Left hindlimb (tissue), 1 donor: ENCODE measurements at regions not wholly inside any gene's neighbourhood (a gene's known extent, or its start where the extent isn't known, plus 50 kb on each side); places are given as distances from the start of the nearest gene placed in this dataset.
"Not testable (repeated sequence)": the region's sequence is repeated elsewhere in the genome, so short reads cannot be mapped to it uniquely, and the experiment has no call there.

Experiments
- DNase-seq: peaks from one replicate; pipeline ENCODE4 v3.0.0-alpha.2; 2018

GRCh38 chr1:239106689-239107088, 279.7 kb upstream of the CHRM3 start:
- not testable (repeated sequence) for DNase-seq

- DNase-seq = no peak
These were observed 287.8 kb upstream of the CHRM3 start for GRCh38 chr1:239098400-239099037.

DNA sequence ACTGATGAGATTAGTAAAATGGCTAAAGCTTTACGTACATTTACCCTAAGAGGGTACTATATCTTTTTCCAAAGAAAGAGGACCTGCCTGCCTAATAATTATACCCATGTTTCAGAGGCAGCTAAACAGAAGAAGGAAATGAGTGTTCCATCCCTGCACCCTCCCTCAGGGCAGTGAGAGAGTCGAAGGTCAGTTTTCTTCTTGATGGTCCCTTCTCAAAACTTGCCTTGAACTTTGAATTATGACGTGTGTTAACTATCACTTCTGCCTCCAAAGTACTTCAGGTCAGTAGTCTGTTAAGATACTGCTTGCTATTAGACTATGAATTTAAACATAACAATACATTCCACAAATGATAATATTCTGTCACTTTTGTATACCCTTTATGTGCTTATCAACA, 294.8 kb upstream of the CHRM3 start:
- DNase-seq = no peak

GRCh38 chr1:239084459-239085080, 301.8 kb upstream of the CHRM3 start:
- DNase-seq = no peak

- not testable (repeated sequence) for DNase-seq
These were observed 304.4 kb upstream of the CHRM3 start for GRCh38 chr1:239081947-239082346.

- no peak for DNase-seq
These were observed 318.9 kb upstream of the CHRM3 start for GRCh38 chr1:239067480-239067879.

- no peak for DNase-seq
These were observed 319.3 kb upstream of the CHRM3 start for GRCh38 chr1:239067058-239067457.

GRCh38 chr1:239061770-239062169, 324.6 kb upstream of the CHRM3 start:
- DNase-seq = no peak

DNA sequence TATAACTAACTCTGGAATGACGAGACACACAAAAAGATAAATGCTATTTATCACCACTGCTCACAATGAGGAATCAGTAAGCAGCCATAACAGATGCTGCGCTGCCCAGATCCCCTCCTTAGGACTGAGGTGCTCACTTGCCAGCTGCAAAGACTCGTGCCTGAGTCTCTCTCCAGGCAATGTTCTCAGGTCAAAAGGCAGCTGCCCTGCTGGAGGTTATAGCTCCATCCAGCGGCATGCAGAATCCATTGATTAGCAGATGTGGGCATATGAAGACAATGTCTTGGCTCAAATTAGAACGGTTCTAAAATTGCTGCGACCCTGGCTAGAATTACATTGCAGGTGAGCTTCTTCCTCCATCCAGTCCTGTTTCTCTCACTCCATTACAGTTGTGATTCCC, 328.2 kb upstream of the CHRM3 start:
- no peak for DNase-seq

- DNase-seq = no peak
These were observed 329.4 kb upstream of the CHRM3 start for GRCh38 chr1:239056940-239057339.

DNA sequence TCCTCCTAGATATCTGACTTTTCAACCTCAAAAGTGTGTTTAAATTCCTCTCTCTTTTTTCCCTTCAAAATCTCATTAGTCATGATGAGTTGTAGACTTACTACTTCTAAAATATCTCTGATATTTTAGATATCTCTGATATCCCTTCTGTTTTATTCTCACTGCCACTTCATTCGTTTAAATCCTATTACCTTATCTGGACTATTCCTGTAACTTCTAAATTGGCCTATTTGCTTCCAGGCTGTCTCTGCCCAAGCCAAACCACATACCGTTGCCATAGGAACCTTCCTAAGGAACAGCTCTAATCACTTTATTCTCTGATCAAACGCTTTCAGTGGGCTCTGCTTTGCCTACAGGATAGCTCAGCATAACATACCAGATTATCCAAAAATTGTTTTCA, 333.1 kb upstream of the CHRM3 start:
- DNase-seq = no peak

DNA sequence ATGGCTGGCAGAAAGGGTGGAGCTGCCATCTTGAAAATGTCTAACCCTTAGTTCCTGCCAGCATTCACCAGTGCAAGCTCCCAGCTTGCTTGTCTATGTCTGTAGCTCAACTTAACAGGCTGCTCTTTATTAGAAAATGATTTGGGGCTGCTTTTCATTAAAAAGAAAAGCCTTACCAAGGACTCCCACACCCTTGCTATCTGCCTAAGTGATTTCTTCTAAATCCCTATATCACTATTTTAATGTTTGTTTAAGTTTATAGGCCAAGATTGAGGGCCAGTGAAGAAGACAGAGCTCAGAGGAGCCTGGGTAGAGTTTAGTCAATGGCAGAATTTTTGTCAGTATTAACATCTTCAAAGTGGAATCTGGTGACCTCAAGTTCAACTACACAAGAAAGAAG, 336.8 kb upstream of the CHRM3 start:
- no peak for DNase-seq

DNA sequence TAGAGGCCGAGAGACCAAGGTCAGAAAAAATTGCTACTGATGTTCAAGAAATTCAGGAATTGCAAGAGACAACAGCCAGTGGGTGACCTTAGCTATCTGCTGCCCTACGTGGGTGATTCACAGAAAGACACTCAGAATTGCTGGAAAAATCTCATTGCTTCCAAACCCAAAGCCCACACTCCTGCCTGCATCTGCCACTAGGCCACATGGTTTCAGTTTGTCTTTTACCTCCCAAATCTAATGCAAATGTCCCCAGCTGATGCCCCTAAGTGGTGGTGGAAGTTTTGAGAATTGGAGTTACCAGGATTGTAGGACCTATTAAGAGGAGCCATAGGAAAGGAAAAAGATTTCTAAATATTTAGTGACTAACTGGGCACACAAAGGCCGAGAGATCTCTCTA, 341.5 kb upstream of the CHRM3 start:
- no peak for DNase-seq

DNA sequence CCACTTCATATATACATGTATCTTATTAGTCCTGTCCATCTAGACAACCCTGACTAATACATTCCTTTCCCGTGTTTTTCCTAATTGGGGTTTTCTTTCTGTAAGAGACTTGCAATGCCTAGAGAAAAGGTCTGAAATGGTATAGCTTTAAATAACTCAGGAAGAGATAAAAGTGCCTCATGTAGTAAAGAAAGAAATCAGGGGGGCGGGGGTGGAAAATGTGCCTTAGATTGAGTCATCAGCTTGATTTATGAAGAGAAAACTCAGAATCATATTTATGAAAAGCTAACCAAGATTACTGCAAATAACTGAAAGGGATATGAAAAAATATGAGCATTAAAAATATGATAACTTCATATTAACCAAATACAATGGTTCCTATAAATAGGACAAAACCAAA, 345.8 kb upstream of the CHRM3 start:
- DNase-seq = no peak

GRCh38 chr1:239031310-239031709, 355.1 kb upstream of the CHRM3 start:
- no peak for DNase-seq

GRCh38 chr1:239025997-239026694, 360.2 kb upstream of the CHRM3 start:
- DNase-seq = no peak

DNA sequence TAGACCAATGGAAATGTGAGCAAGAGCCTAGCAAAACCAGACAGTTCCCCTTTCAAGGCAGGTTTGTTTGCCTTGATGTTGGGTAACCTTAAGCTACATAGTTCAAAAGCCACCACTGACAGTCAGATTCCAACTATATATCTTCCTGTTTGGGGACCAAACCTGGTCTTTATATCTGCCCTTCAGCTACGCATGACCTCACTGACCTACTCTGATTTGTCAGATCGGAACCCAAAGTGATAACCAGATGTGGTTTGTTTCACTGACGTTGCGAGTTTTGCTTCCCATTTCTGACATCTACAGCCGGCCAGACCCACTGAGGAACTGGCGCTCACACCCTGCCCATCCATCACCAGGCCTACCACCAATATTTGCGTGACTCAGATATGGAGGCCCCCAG, 361.1 kb upstream of the CHRM3 start:
- no peak for DNase-seq

DNA sequence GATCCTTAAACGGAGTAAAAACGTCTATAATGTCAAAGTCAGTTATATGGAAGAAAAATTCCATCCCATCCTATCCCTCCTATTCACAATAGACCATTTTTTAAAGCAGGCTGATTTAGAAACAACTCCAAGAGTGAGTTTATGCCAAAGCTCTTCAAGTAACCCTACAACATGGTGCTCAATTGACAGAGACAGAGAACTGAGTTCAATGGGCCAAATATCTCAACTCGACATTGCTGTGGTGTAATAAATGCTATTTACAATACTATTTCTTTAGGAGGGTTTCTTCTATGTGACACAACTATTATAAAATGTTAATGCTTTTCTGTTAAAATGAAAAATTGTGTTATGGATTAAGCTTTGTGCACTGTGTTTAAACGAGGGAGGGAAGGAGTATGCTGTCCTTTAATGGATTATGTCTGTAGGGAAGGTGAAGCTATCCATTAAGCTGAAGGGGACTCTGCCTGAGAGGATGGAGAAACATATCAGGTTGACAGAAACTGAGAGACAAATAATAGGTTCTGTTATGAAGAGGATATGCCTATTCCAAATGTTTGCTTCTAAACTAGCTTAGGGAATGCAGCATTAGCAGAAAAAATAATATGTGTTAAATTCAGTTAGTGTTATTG, 362.5 kb upstream of the CHRM3 start:
- DNase-seq = no peak

- no peak for DNase-seq
These were observed 370.0 kb upstream of the CHRM3 start for GRCh38 chr1:239016337-239016736.

GRCh38 chr1:239011382-239011781, 375.0 kb upstream of the CHRM3 start:
- DNase-seq = no peak

GRCh38 chr1:239008568-239008967, 377.8 kb upstream of the CHRM3 start:
- DNase-seq = no peak

- no peak for DNase-seq
These were observed 380.1 kb upstream of the CHRM3 start for GRCh38 chr1:239006276-239006675.

- no peak for DNase-seq
These were observed 386.4 kb upstream of the CHRM3 start for GRCh38 chr1:238999944-239000343.

DNA sequence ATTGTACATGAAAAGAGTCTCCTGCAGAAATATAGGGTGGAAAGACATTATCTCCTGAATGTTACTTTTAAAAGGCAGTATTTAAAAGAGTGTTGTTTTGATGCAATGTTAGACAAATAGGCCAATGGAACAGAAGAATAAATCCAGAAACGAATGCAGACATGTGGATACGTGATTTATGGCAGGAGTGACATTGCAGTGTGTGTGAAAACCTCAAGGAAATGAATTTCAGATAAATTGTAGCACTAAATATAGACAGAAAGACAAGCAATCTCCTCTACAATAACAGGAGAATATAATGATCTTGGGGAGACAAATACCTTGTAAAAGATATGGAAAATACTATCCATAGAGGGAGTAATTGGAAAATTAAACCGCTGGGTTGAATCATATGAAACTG, 387.8 kb upstream of the CHRM3 start:
- no peak for DNase-seq
